ENCODE measurements at regions not wholly inside any gene's neighbourhood (a gene's known extent, or its start where the extent isn't known, plus 50 kb on each side); places are given as distances from the start of the nearest gene placed in this dataset.

- no peak for DNase-seq (ENCODE audit: low spot score)
Measured at GRCh38 chr18:76771192-76771799, 51.1 kb upstream of the ZNF236 start.

- DNase-seq (ENCODE audit: low spot score): no peak
Measured at GRCh38 chr18:76767954-76768353, 54.4 kb upstream of the ZNF236 start.

DNA sequence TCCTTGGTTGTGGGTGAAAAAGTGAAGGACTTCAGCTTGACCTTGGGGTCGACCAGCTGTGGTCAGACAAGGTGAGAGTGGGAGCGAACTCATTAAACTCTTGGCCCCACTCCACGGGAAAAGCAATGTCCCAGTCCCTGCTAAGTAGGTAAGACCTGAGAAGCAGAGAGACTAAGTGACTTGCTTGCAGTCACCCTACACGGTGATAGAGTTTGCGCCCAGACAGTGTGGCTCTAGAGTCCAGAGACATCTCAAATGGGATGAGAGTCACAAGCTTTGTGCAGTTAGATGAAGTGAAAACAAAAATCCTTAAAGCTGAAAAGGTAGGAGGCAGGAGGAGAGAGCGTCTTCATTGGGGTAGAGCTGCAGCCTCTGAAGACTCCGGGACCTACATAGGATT, 55.9 kb upstream of the ZNF236 start:
- no peak for DNase-seq (ENCODE audit: low spot score)

GRCh38 chr18:76765649-76766048, 56.7 kb upstream of the ZNF236 start:
- no peak for DNase-seq (ENCODE audit: low spot score)

DNA sequence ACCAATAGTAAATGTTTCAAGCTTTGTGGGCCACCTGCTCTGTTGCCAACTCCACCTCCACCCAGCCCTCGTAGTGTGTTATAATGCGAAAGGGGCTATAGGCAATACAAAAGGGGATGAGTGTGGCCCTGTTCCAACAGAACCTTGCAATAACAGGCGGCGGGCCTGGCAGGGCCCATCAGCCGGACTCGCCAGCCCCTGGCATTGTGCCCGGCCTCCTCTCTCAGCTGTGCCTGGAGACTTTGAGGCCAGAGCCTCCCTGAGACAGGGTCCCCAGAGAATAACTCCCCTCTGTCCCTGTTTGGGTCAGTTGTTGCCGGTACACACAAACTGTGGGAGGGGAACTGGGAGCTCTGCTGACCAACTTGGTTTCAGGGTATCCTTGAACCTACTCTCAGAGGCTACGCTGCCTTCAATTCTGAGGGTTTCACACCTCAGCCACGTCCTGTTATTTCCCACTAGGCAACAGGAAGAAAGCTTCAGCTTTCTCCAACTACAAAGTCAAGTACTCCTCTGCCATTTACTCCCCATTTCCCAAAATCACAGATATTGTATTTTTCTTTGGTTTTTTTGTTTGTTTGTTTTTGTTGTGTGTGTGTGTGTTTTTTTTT, 58.0 kb upstream of the ZNF236 start:
- no peak for DNase-seq (ENCODE audit: low spot score)

DNA sequence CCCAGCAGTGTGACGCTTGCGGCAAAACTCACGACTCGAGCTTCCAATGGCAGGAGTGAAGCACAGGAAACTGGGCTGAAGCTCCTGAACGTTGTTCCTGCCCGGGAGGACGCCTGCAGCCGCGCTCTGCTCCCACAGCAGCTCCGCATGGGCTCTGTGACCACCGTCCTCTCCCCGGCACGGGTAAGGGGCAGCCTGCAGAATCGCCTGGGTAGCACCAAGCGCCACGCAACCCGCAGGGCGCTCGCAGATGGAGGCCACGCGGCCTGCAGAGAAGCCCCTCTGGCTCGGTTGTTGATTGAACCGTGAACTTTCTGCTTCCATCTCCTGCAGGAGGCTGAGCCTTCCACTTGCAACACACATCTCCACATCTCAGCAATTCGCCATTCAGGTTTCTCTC, 63.3 kb upstream of the ZNF236 start:
- no peak for DNase-seq (ENCODE audit: low spot score)

GRCh38 chr18:76757925-76758324, 64.4 kb upstream of the ZNF236 start:
- no peak for DNase-seq (ENCODE audit: low spot score)

DNA sequence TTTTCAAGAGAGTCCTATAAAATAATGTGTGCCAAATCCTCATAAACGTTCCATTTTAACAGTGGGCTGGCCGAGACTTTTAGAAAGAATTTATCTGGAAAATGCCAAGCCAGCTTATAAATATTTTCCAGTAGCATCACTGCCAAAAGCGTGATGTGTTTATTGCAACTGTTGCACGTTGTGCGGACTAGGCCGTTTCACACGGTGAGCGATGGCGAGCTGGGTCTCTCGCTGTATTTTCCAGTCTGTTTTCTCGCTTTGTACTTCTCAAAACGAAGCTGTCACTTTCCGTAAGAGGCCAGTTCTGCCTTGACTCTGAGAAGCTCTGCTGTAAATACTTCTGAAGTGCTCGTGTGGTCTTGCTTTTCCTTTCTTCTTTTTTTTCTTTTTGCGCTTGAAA, 65.0 kb upstream of the ZNF236 start:
- DNase-seq (ENCODE audit: low spot score): no peak

DNA sequence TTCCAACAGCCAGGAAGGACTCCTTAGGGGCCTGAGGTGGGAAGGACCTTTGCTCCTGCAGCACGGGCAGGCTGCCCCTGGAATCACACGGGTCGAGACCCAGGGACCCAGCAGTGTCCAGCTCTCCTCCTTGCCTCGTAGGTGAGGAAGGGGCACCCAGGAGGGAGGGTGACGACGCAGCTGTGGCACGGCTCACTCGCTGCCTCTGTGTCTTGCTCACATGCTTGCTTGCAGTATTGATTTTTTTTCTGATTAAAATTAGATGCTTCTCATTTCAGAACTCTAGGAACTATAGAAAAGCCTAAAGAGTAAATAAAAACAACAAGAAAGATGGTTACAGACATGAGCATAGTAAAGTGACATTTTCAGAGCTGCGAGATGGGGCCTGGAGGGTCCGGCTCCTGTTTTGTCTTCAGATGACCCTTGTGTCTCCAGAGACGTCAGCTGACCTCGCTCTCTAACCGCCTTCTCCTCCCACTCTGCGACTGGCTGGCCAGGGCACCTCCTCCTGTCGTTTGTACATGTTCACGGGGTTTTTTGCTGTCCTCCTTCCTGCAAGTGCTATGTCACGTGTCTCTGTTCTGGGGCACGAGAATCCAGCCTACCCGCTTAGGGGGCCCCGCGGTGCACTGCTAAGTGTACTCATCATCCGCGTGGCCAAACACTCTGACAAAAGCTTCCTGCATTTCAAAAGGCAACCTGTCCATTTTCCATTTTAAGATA, 65.7 kb upstream of the ZNF236 start:
- peak; percentile 48 for DNase-seq (ENCODE audit: low spot score)

DNA sequence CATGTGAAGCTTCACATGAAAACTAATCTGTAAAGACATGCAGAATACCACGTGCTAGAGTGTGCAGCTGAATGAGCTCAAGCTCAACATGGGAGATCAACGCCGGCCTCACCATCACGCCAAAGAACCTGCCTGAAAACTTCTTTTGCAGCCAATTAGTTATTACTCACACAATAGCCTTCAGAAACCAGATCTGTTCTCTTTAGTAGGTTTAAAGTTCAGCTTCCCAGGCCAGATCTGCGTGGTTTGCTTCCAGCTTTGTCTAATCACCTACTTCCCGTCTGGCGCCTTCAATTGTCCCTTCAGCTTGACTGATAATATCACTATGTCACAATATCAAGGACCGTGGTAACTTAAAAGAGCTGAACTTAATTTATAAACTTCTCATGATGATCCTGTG, 68.0 kb upstream of the ZNF236 start:
- no peak for DNase-seq (ENCODE audit: low spot score)

GRCh38 chr18:76752400-76752799, 70.0 kb upstream of the ZNF236 start:
- DNase-seq (ENCODE audit: low spot score): no peak

DNA sequence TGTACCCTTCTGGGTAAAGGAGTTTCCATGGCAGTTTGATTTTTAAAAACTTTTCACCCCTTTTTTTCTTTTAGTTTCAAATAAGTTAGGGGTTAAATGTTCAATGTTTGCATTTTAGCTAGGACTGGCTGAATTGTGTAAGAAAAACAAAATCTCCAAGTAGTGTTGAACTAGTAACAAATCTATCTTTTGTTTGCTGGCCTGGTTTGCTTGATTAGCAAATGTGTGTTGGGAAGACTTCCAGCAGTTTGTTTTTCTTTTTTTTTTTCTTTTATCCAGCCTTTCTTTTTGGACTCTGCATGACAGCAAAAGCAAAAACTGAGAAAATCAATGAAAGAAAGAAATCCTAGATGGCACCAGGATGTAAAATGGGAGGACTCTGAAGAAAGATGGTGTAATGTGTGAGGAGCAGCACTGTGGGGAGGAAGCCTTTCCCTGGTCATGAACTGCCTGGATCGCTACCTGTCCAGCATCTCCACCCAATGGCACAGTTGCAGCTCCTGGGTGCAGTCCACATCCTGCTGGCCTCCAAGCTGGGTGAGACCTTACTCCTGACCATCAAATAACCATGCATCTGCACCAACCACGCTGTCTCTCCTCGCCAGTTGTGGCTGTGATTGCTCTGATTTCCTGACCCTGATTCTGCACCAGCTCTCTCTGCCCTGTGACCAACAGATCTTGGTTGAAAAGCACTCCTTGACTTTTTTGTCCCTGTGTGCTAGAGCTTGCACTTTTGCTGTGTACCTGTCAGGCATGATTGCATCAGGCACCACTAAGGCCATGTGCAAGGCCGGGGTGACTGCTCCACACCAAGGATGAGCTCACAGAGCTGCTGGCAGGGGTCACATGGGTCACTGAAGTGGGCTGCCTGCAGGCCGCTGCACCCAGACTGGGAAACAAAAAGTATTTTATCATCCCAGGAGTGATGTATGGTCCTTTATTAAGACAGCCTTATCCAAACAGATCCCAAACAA, 71.2 kb upstream of the ZNF236 start:
- no peak for DNase-seq (ENCODE audit: low spot score)

DNA sequence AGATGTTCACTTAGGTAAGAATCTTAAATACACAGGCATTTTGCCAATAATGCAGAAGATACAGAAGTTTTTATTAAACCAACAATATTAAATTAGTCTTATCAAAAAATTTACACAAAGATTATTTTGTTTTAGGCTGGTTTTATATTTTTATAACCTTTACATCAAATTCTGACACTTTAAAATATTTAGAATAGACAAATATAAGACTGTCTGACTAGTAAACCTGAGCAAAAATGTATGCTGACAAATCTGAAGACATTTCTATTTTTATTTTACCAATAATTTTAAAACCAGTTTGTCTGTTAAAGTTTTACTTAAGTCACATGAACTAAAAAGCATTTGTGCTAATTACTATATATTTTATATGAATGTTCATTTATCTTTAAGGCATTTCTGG, 72.1 kb upstream of the ZNF236 start:
- no peak for DNase-seq (ENCODE audit: low spot score)

- DNase-seq (ENCODE audit: low spot score): no peak
Measured at GRCh38 chr18:76747676-76748075, 74.7 kb upstream of the ZNF236 start.

DNA sequence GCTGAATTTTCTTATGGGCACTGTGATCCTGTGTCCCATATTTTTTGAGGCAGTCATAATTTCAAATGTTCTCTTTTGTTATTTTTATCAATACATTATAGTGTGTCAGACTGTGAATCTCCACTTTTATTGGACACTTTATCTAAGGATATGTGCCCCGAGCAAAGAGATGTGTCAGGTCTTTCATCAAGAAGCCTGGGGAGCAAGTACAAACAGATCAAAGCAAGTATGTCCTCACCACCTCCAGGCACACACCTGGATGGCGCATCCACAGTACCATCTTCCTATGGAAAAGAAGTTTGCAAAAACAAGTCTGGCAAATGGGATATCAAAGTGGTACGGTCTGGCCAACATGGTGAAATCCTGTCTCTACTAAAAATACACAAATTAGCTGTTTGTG, 81.0 kb upstream of the ZNF236 start:
- DNase-seq (ENCODE audit: low spot score): no peak

DNA sequence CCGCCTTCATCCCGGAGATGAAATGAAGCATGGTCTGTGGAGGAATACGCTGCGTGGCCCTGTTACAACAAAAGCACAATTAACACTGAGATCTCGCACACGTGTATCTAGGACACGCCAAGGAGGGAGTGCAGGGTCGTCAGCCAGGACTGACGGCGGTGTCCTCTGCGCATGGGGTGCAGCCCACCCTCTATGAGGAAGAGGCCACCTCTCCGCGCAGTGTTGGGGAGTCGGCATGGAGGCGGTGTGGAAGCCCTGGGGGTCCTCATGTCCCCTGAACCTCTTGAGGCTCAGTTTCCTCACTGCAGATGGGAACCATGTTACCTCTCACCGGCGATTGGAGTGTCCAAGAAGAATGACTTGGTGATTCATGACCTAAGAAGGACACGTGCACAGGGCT, 86.0 kb upstream of the ZNF236 start:
- no peak for DNase-seq (ENCODE audit: low spot score)

DNA sequence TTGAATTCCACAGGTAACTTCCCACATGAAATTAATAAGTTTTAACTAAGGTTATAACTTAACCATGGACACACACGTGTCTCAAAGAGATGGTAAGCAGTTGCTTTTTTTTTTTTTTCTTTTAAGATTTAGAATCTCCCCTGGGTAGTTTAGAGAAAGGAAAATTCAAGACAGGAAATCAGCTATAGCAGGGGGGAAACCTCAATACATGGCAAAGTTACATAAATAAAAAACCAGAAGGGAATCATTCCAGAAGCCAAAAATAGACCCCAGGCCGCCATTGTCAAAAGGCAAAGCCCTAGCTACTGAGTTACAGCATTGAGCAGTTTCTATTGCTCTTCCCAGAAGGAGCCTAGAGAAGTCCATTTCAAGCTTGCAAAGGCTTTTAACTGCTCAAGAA, 91.5 kb upstream of the ZNF236 start:
- no peak for DNase-seq (ENCODE audit: low spot score)

- DNase-seq (ENCODE audit: low spot score): no peak
Measured at GRCh38 chr18:76727589-76727988, 94.8 kb upstream of the ZNF236 start.

DNA sequence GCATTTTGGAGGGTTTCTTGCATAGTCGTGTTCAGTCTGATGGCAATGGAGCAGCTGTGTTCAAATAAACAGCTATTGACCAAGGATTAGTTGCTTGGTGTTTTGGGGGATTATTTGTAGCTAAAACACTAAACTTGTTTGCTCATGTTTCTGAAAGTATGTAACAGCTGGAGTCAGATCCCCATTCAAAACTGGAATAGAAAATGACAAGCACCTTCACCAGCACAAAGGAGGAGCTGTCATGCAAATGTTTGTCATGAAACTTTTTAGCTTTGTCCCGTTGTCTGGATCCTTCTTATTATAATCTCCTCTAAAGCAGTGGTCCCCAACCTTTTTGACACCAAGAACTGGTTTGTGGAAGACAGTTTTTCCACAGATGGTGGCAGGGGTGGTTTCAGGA, 96.9 kb upstream of the ZNF236 start:
- no peak for DNase-seq (ENCODE audit: low spot score)

GRCh38 chr18:76722224-76723061, 99.9 kb upstream of the ZNF236 start:
- no peak for DNase-seq (ENCODE audit: low spot score)

Data from SK-N-DZ (cell line).